Stomach smooth muscle (tissue), 2 donors: ENCODE measurements at regions not wholly inside any gene's neighbourhood (a gene's known extent, or its start where the extent isn't known, plus 50 kb on each side); places are given as distances from the start of the nearest gene placed in this dataset.
A peak's percentile ranks its signal among the peaks of the same experiment; 100 is the strongest.

Experiments used
- H3K27ac ChIP-seq: one replicate; pipeline ENCODE4 v1.7.0; 2013; ENCODE audit warnings: mild to moderate bottlenecking, low read length, inconsistent platforms
- H3K27me3 ChIP-seq, 2 donors: one replicate each; pipeline ENCODE4 v1.7.0; 2013; ENCODE audit warnings: low read length in 2 of 2; ENCODE audit not compliant: insufficient read depth in 2 of 2, control insufficient read depth in 1 of 2
- H3K36me3 ChIP-seq, 2 donors: one replicate each; pipeline ENCODE4 v1.7.0; 2013; ENCODE audit warnings: low read length in 2 of 2; ENCODE audit not compliant: control insufficient read depth in 2 of 2, insufficient read depth in 2 of 2
- H3K4me1 ChIP-seq: one replicate; pipeline ENCODE4 v1.7.0; 2013; ENCODE audit warnings: low read length; ENCODE audit not compliant: control insufficient read depth, insufficient read depth
- H3K4me3 ChIP-seq, 2 donors: one replicate each; pipeline ENCODE4 v1.7.0; 2013; ENCODE audit warnings: low read length in 2 of 2
- H3K9ac ChIP-seq, 2 donors: one replicate each; pipeline ENCODE4 v1.7.0; 2013; ENCODE audit warnings: low read length in 2 of 2, mild to moderate bottlenecking in 1 of 2
- H3K9me3 ChIP-seq, 2 donors: one replicate each; pipeline ENCODE4 v1.7.0; 2013; ENCODE audit warnings: low read length in 2 of 2; ENCODE audit not compliant: control insufficient read depth in 2 of 2
- donor health status: healthy.
- donor health status: Pancreatic carcinoma.

DNA sequence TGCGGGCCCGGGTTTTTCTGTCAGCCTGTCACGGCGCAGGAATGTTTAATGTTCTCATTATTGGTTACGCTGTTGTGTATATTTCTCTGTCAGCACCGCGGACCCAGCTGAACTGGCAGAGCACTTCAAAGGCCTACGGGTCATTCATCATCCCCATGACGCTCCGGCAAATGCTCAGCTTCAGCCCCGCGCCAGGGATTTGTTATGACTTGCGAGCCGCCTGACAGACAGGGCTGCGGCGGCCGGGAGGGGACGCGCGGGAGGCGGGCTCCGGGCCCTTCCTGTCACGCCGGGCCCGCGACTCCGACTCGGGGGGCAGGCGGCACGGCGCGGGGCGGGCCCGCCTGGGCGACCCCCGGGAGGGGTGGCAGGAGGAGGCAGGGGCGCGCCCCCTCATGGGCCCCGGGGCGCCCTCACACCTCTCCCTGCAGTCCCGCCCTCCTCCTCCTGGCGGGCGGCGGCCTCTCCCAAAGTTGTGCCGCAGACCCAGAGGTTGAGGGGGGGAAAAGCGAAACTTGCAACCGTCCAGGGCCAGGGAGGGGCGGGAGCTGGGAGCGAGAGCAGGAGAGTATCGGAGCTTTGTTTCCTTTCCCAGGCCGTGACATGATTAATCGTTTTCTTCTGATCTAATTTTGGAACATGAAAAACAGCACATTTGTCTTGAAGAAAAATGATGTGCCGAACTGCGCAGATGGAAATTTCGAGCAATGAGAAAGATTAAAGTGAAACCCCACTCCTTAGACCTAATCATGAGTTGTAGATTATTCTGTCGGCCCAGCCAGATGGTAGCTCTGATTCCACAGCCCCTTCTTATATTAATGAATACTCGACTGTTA, 59.3 kb upstream of the COMTD1 start:
- peak overlapping the region; percentile 44 to 74 for H3K4me3 ChIP-seq
- peaks cover 21% of the 10 kb centered on the region for H3K4me1 ChIP-seq
- peak overlapping the region; percentile 80 for H3K27ac ChIP-seq
- peak overlapping the region; percentile 46 to 52 for H3K9ac ChIP-seq
- peaks cover 3 to 6% of the 10 kb centered on the region in 2 donors for H3K9me3 ChIP-seq
- no peaks in the 10 kb centered on the region for H3K36me3 ChIP-seq
- no peaks in the 10 kb centered on the region for H3K27me3 ChIP-seq

DNA sequence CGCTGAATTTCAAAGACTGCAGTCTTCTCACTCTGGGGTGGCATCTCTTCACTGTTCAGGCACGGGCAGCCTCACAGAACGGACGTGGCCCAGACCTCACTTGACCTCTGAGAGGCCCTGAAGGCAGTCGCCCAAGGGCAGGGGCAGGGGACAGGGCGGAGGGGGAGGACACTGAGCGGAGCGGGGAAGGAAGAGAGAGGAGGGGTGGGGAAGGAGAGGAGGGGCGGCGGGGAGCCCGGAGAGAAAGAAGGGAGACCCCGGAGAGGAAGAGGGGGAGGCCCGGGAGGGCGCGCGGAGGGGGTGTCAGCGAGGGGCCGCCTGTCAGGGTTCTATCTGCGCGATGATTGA, 58.7 kb upstream of the COMTD1 start:
- Histone ChIP-seq H3K27ac (peak overlapping the region; percentile 80), H3K9ac (peak overlapping the region; percentile 46 to 47), H3K9me3 (peaks cover 5 to 8% of the 10 kb centered on the region in 2 donors), H3K27me3 (no peaks in the 10 kb centered on the region), H3K4me3 (peak overlapping the region; percentile 21 to 74), H3K36me3 (no peaks in the 10 kb centered on the region), H3K4me1 (peaks cover 21% of the 10 kb centered on the region)

GRCh38 chr10:75294031-75294437, 58.3 kb upstream of the COMTD1 start:
- Histone ChIP-seq H3K36me3 (no peaks in the 10 kb centered on the region), H3K27me3 (no peaks in the 10 kb centered on the region), H3K27ac (peak overlapping the region; percentile 80), H3K9me3 (peaks cover 5 to 8% of the 10 kb centered on the region in 2 donors), H3K4me1 (peaks cover 21% of the 10 kb centered on the region), H3K9ac (peak overlapping the region; percentile 46 to 47), H3K4me3 (peak overlapping the region in 1 of 2 donors; percentile 74)

- Histone ChIP-seq H3K4me1 (peaks cover 21% of the 10 kb centered on the region), H3K9ac (no peak overlapping the region), H3K27me3 (no peaks in the 10 kb centered on the region), H3K4me3 (no peak overlapping the region), H3K9me3 (peaks cover 5 to 8% of the 10 kb centered on the region in 2 donors), H3K27ac (peak overlapping the region; percentile 80), H3K36me3 (no peaks in the 10 kb centered on the region)
Observed at GRCh38 chr10:75293446-75293820, 57.7 kb upstream of the COMTD1 start.

GRCh38 chr10:75292794-75293445, 57.2 kb upstream of the COMTD1 start:
- Histone ChIP-seq H3K27me3 (no peaks in the 10 kb centered on the region), H3K9ac (no peak overlapping the region), H3K4me1 (peaks cover 21% of the 10 kb centered on the region), H3K9me3 (peaks cover 5 to 8% of the 10 kb centered on the region in 2 donors), H3K27ac (no peak overlapping the region), H3K4me3 (no peak overlapping the region), H3K36me3 (no peaks in the 10 kb centered on the region)

GRCh38 chr10:75291805-75292204, 56.0 kb upstream of the COMTD1 start:
- Histone ChIP-seq H3K27ac (no peak overlapping the region), H3K36me3 (no peaks in the 10 kb centered on the region), H3K27me3 (no peaks in the 10 kb centered on the region), H3K4me3 (no peak overlapping the region), H3K9me3 (peaks cover 5 to 8% of the 10 kb centered on the region in 2 donors), H3K9ac (no peak overlapping the region), H3K4me1 (peaks cover 20% of the 10 kb centered on the region)

- Histone ChIP-seq H3K4me1 (peaks cover 15% of the 10 kb centered on the region), H3K27ac (no peak overlapping the region), H3K4me3 (no peak overlapping the region), H3K9ac (no peak overlapping the region), H3K27me3 (no peaks in the 10 kb centered on the region), H3K36me3 (no peaks in the 10 kb centered on the region), H3K9me3 (peaks cover 5 to 8% of the 10 kb centered on the region in 2 donors)
Observed at GRCh38 chr10:75288140-75288711, 52.5 kb upstream of the COMTD1 start.

- H3K27me3 ChIP-seq = no peaks in the 10 kb centered on the region
- H3K9me3 ChIP-seq = peaks cover 5 to 8% of the 10 kb centered on the region in 2 donors
- H3K36me3 ChIP-seq = no peaks in the 10 kb centered on the region
- H3K27ac ChIP-seq = no peak overlapping the region
- no peak overlapping the region for H3K4me3 ChIP-seq
- peaks cover 18% of the 10 kb centered on the region for H3K4me1 ChIP-seq
- H3K9ac ChIP-seq = no peak overlapping the region
Observed at GRCh38 chr10:75287697-75288096, 51.9 kb upstream of the COMTD1 start.

DNA sequence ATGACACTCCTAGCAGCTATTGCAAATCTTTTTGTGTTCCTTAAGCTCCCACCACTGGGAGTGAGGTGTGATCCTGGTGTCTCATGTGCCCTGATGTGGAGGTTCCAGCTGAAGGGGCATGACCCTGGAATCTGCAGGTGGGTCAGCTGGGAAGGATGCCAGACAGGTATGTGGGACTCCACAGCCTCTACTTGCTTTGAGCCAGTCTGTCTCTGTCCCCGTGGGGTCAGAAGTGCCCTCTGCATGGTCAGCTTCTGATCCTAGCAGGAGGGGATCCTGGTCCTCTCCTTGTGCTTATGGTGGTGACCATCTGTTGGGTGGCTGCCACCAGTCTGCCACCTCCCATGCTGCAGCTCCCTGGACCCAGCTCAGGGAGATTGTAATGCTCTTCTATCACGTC, 51.1 kb upstream of the COMTD1 start:
- no peaks in the 10 kb centered on the region for H3K27me3 ChIP-seq
- H3K36me3 ChIP-seq = no peaks in the 10 kb centered on the region
- no peak overlapping the region for H3K27ac ChIP-seq
- H3K4me3 ChIP-seq = no peak overlapping the region
- peaks cover 18% of the 10 kb centered on the region for H3K4me1 ChIP-seq
- peaks cover 5 to 8% of the 10 kb centered on the region in 2 donors for H3K9me3 ChIP-seq
- H3K9ac ChIP-seq = no peak overlapping the region
